Loucy (cell line): ENCODE measurements at regions not wholly inside any gene's neighbourhood (a gene's known extent, or its start where the extent isn't known, plus 50 kb on each side); places are given as distances from the start of the nearest gene placed in this dataset.

ENCODE experiments used
- EZH2phosphoT487 ChIP-seq: fragments of 200-600 bp; IDR thresholded peaks from 2 replicates; pipeline ENCODE4 v1.6.1; 2018; ENCODE audit warnings: antibody characterized with exemption, mild to moderate bottlenecking, moderate library complexity, borderline replicate concordance
- TF ChIP-seq, protein P1 (sequence below): fragments of 200-600 bp; sonication (generic); conservative IDR thresholded peaks from 2 replicates; pipeline ENCODE4 v1.5.1; 2014; ENCODE audit warnings: mild to moderate bottlenecking, antibody characterized with exemption, low read length

DNA sequence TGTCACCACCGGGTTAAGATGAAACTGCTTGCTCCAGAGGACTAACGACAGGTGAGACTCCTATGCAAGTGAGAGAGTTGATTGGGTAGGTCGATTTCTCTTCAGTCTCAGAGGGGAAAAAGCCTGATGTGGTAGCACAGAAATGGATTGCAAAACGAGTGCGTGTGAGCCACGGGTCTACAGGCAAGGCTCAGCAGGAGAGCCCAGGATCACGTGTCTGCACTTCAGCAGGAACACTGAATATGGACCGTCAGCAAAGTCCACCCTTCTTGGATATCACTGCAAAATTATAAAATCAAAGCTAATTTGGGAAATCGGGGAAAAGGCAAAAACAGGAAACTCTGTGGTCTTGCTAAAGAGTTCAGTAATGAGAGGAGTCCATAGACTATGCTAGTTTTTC, 107.7 kb upstream of the ZNF648 start:
- TF ChIP-seq, protein P1, sequence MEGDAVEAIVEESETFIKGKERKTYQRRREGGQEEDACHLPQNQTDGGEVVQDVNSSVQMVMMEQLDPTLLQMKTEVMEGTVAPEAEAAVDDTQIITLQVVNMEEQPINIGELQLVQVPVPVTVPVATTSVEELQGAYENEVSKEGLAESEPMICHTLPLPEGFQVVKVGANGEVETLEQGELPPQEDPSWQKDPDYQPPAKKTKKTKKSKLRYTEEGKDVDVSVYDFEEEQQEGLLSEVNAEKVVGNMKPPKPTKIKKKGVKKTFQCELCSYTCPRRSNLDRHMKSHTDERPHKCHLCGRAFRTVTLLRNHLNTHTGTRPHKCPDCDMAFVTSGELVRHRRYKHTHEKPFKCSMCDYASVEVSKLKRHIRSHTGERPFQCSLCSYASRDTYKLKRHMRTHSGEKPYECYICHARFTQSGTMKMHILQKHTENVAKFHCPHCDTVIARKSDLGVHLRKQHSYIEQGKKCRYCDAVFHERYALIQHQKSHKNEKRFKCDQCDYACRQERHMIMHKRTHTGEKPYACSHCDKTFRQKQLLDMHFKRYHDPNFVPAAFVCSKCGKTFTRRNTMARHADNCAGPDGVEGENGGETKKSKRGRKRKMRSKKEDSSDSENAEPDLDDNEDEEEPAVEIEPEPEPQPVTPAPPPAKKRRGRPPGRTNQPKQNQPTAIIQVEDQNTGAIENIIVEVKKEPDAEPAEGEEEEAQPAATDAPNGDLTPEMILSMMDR: no peak
- TF ChIP-seq EZH2phosphoT487: no peak
